OCI-LY3 (cell line): ENCODE measurements at regions not wholly inside any gene's neighbourhood (a gene's known extent, or its start where the extent isn't known, plus 50 kb on each side); places are given as distances from the start of the nearest gene placed in this dataset.

Experiments used
- H2AFZ ChIP-seq: fragments of 200-600, 300-600 bp; shearing (Covaris generic); 2 replicates; pipeline ENCODE4 v1.6.0; 2014; ENCODE audit warnings: antibody characterized with exemption, low read depth, low read length
- H3K27ac ChIP-seq: fragments of 200-600, 300-600 bp; sonication (generic); 2 replicates; pipeline ENCODE4 v1.5.1; 2014; ENCODE audit warnings: mild to moderate bottlenecking, low read length, moderate library complexity, mixed read lengths
- H3K27me3 ChIP-seq: fragments of 200-600, 300-600 bp; sonication (generic); 2 replicates; pipeline ENCODE4 v1.6.1; 2014; ENCODE audit warnings: low read depth, low read length, mixed read lengths
- H3K36me3 ChIP-seq: fragments of 200-600, 300-600 bp; sonication (generic); replicated peaks from 2 replicates; pipeline ENCODE3; 2014; ENCODE audit warnings: low read depth, low read length, mixed read lengths
- H3K4me1 ChIP-seq: fragments of 300-600, 200-600 bp; sonication (generic); 2 replicates; pipeline ENCODE4 v1.6.1; 2014; ENCODE audit warnings: low read length, mixed read lengths
- H3K4me2 ChIP-seq: fragments of 200-600, 300-600 bp; sonication (generic); 2 replicates; pipeline ENCODE4 v1.6.1; 2014; ENCODE audit warnings: low read length, mixed read lengths
- H3K4me3 ChIP-seq: fragments of 300-600, 200-600 bp; sonication (generic); 2 replicates; pipeline ENCODE4 v1.5.1; 2014; ENCODE audit warnings: antibody characterized with exemption, mild to moderate bottlenecking, low read length, moderate library complexity
- H3K79me2 ChIP-seq: fragments of 300-600, 200-600 bp; shearing (Covaris generic); 2 replicates; pipeline ENCODE4 v1.6.1; 2014; ENCODE audit warnings: mild to moderate bottlenecking, low read length, mixed read lengths
- H3K9ac ChIP-seq: fragments of 300-600, 200-600 bp; shearing (Covaris generic); 2 replicates; pipeline ENCODE4 v1.6.0; 2014; ENCODE audit warnings: mild to moderate bottlenecking, low read length, moderate library complexity
- H3K9me3 ChIP-seq: fragments of 200-600, 300-600 bp; shearing (Covaris generic); 2 replicates; pipeline ENCODE4 v1.6.1; 2014; ENCODE audit warnings: low read length, mixed read lengths; ENCODE audit not compliant: insufficient read depth
- H4K20me1 ChIP-seq: fragments of 200-600, 300-600 bp; sonication (generic); 2 replicates; pipeline ENCODE4 v1.6.1; 2016; ENCODE audit warnings: low read length, mixed read lengths; ENCODE audit not compliant: insufficient read depth
- EZH2phosphoT487 ChIP-seq: fragments of 200-600 bp; shearing (Covaris generic); IDR thresholded peaks from 2 replicates; pipeline ENCODE4 v1.6.1; 2018; ENCODE audit warnings: antibody characterized with exemption, mixed run types, low read depth
- TF ChIP-seq, protein P1 (sequence below): fragments of 200-600, 300-600 bp; sonication (generic); IDR thresholded peaks from 2 replicates; pipeline ENCODE4 v1.5.1; 2014; ENCODE audit warnings: antibody characterized with exemption, low read length, low read depth

DNA sequence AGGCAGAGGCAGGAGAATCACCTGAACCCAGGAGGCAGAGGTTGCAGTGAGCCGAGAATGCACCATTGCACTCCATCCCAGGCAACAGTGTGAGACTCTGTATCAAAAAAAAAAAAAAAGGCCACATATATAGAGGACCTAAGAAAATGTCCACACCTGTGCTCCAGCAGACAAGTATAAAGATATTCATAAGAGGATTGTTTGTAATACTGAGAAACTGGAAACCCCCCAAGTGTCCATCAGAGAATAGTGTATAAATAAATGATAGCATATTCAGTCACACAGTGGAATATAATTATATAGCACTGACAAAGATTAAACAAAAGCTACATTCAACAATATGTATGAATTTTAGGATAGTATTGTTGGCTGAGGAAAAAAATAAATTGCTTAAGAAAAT is 1050.6 kb downstream of the GRM8 start:
- Histone ChIP-seq H3K36me3 (no peaks in the 10 kb centered on the region), H3K9ac (no peak overlapping the region), H3K4me2 (no peak overlapping the region), H3K4me1 (no peaks in the 10 kb centered on the region), H3K9me3 (no peaks in the 10 kb centered on the region), H3K27ac (no peak overlapping the region), H3K79me2 (no peaks in the 10 kb centered on the region), H2AFZ (no peak overlapping the region), H3K27me3 (no peaks in the 10 kb centered on the region), H3K4me3 (no peak overlapping the region), H4K20me1 (no peaks in the 10 kb centered on the region)
- TF ChIP-seq, protein P1, sequence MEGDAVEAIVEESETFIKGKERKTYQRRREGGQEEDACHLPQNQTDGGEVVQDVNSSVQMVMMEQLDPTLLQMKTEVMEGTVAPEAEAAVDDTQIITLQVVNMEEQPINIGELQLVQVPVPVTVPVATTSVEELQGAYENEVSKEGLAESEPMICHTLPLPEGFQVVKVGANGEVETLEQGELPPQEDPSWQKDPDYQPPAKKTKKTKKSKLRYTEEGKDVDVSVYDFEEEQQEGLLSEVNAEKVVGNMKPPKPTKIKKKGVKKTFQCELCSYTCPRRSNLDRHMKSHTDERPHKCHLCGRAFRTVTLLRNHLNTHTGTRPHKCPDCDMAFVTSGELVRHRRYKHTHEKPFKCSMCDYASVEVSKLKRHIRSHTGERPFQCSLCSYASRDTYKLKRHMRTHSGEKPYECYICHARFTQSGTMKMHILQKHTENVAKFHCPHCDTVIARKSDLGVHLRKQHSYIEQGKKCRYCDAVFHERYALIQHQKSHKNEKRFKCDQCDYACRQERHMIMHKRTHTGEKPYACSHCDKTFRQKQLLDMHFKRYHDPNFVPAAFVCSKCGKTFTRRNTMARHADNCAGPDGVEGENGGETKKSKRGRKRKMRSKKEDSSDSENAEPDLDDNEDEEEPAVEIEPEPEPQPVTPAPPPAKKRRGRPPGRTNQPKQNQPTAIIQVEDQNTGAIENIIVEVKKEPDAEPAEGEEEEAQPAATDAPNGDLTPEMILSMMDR: no peak
- TF ChIP-seq EZH2phosphoT487: no peak

DNA sequence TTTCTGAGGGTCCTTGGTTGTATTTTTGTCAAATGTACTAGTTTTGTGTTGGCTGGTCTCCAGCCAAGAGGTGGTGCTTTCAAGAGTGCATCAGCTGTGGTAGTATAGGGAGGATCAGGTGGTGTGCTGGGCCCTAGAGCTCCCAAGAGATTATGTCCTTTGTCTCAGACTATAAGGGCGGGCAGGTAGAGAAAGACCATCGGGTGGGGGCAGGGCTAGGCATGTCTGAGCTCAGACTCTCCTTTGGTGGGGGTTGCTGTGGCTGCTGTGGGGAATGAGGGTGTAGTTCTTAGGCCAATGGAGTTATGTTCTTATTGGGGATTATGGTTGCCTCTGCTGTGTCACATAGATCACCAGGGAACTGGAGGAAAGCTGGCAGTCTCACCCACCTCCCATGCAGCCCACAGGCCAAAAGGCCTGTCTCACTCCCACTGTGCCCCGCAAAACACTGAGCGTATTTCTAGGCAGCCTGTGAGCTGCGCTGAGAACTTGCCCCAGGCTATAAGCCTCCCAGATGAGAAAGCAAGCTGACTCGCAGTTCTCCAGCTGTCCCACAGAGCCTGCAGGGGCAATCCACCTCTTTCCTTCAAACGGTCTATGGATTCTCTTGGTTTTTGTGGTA is 1066.7 kb downstream of the GRM8 start:
- Histone ChIP-seq H3K4me2 (no peak overlapping the region), H3K79me2 (no peaks in the 10 kb centered on the region), H3K9me3 (no peaks in the 10 kb centered on the region), H3K36me3 (no peaks in the 10 kb centered on the region), H3K9ac (no peak overlapping the region), H3K4me3 (no peak overlapping the region), H3K27me3 (no peaks in the 10 kb centered on the region), H3K27ac (no peak overlapping the region), H2AFZ (no peak overlapping the region), H3K4me1 (no peaks in the 10 kb centered on the region), H4K20me1 (no peaks in the 10 kb centered on the region)
- TF ChIP-seq EZH2phosphoT487: no peak
- TF ChIP-seq, protein P1: no peak

DNA sequence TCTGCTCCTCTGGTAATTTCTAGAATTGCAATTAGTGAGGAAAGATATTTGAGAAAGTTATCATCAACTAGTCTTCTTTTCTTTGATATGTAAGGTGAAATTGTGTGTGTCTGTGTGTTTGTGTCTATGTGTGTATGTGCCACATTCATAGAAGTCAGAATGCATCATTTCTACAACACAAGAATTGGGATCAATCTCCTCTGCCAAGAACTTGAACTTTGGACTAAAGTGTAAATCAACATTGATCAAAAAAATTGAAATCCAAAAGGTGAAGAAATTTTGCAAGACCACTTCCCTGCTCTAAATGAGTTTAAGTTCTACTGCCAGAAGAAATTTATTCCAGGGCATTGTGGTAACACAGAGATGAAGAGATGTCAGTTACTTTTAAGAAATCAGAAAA is 1072.8 kb downstream of the GRM8 start:
- no peaks in the 10 kb centered on the region for H3K79me2 ChIP-seq
- TF ChIP-seq, protein P1: no peak
- no peak for TF ChIP-seq EZH2phosphoT487
- no peak overlapping the region for H2AFZ ChIP-seq
- no peaks in the 10 kb centered on the region for H3K9me3 ChIP-seq
- H3K36me3 ChIP-seq: no peaks in the 10 kb centered on the region
- H3K27me3 ChIP-seq: no peaks in the 10 kb centered on the region
- no peak overlapping the region for H3K9ac ChIP-seq
- H3K4me3 ChIP-seq: no peak overlapping the region
- no peaks in the 10 kb centered on the region for H4K20me1 ChIP-seq
- H3K4me1 ChIP-seq: no peaks in the 10 kb centered on the region
- H3K4me2 ChIP-seq: no peak overlapping the region
- no peak overlapping the region for H3K27ac ChIP-seq

- Histone ChIP-seq H3K27ac (no peak overlapping the region), H3K36me3 (no peaks in the 10 kb centered on the region)
Observed at GRCh38 chr7:126178865-126179264, 1073.9 kb downstream of the GRM8 start.

More at GRCh38 chr7:126178865-126179264, 1073.9 kb downstream of the GRM8 start:
- TF ChIP-seq, protein P1: no peak
- TF ChIP-seq EZH2phosphoT487: no peak
- Histone ChIP-seq H3K4me1 (no peaks in the 10 kb centered on the region), H4K20me1 (no peaks in the 10 kb centered on the region), H3K27me3 (no peaks in the 10 kb centered on the region), H3K9ac (no peak overlapping the region), H3K79me2 (no peaks in the 10 kb centered on the region), H2AFZ (no peak overlapping the region), H3K4me2 (no peak overlapping the region), H3K4me3 (no peak overlapping the region), H3K9me3 (no peaks in the 10 kb centered on the region)
